ENCODE measurements at regions not wholly inside any gene's neighbourhood (a gene's known extent, or its start where the extent isn't known, plus 50 kb on each side); places are given as distances from the start of the nearest gene placed in this dataset.

DNA sequence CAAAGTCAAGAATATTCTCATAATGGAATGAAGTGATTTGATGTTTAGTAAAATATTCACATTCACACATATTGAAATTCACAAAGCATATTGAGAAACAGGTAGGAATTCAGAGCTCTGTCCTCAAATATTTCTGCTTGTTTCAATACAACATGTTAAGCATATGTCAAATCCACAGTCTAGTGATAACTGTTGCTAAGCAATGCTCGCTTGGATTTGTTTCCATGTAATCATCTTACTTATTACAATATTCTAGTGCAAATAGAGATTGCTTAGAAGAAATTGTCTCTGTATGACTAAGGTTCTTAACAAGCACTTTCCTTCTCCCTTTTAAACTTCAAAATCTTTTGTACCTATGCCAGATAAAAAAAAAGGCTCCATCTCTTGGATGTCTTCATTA lies 995.7 kb downstream of the CDH18 start:
- TF ChIP-seq EZH2 (IDR thresholded peaks at IDR 0.05; ENCODE audit: low read length, missing control alignments) (no peak), CTCF (conservative IDR thresholded peaks at IDR 0.05 in 1 of 2, IDR thresholded peaks at IDR 0.05 in 1 of 2; ENCODE audit: low read depth in 1 of 2, low read length in 2 of 2) (no peak)
